Right cardiac atrium (tissue), 5 donors: ENCODE measurements at regions not wholly inside any gene's neighbourhood (a gene's known extent, or its start where the extent isn't known, plus 50 kb on each side); places are given as distances from the start of the nearest gene placed in this dataset.

Experiments
- ATAC-seq, 2 donors: fragments of 200-7000 bp; cut with Tn5 transposase; one replicate each; pipeline versions ENCODE4 v1.8.0 to v1.9.1; 2020; ENCODE audit warnings: moderate library complexity in 2 of 2, mild to moderate bottlenecking in 1 of 2
- DNase-seq, 3 donors: peaks; one replicate each; pipeline ENCODE4 v3.0.0-alpha.2; 2020
- H3K27ac ChIP-seq: one replicate; pipeline ENCODE4 v1.5.1; 2013; ENCODE audit warnings: mild to moderate bottlenecking, low read length, control low read depth, moderate library complexity
- H3K27me3 ChIP-seq: one replicate; pipeline ENCODE4 v1.6.1; 2013; ENCODE audit not compliant: control insufficient read depth, insufficient read depth
- H3K4me1 ChIP-seq: one replicate; pipeline ENCODE4 v1.6.1; 2013; ENCODE audit warnings: low read length; ENCODE audit not compliant: control insufficient read depth, insufficient read depth
- H3K4me3 ChIP-seq: one replicate; pipeline ENCODE4 v1.5.1; 2013; ENCODE audit warnings: low read length, control low read depth
- H3K9me3 ChIP-seq: one replicate; pipeline ENCODE4 v1.6.1; 2013; ENCODE audit warnings: low read length; ENCODE audit not compliant: control insufficient read depth
- WGBS: extraction: QIAGEN DNeasy Blood & Tissue Kit; methylation state at CpG from one replicate; pipeline ENCODE4 v1.1.7; 2013; 5-methylcytosine and 5-hydroxymethylcytosine counted together
- intact Hi-C, 4 donors: fragments of 100-400 bp; cut with DNase I; formaldehyde crosslinking; loops; one replicate each; pipeline versions ENCODE4 v1.11.0 to v1.14.0; 2022 to 2023
- donor health status: healthy with polysubstance abuse.
- donor health status: DM: no; HTN: yes; CAD: no.
- donor health status: DM: no; HTN: no; CAD: no.
- donor health status: DM: no; HTN: yes; CAD: no; lungs with severe emphysema.
- donor health status: DM: yes; HTN: yes; CAD: no.

DNA sequence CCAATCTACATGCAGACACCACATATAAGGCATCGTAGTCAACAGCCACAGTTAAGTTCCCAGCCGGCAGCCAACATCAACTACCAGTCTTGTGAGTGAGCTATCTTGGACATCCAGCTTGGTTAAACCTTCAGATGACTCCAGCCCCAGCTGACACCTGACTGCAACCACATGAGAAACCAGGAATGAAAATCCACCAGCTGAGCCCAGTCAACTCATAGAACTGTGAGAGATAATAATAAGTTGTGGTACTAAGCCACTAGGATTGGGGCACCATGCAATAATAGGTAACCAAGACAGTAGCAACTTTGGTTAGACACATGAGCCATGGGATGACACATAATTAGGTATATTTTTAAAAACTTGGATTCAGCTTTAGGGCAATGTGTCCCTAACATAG is 188.1 kb upstream of the BCOR start:
- Histone ChIP-seq H3K27me3 (no peaks in the 10 kb centered on the region), H3K4me1 (no peaks in the 10 kb centered on the region), H3K27ac (no peak overlapping the region), H3K4me3 (no peak overlapping the region), H3K9me3 (no peaks in the 10 kb centered on the region)
- intact Hi-C loops = no loop called here
- ATAC-seq (no peak), DNase-seq (no peak)
- WGBS = 97% methylated on average over 2 of the region's 2 CpGs

DNA sequence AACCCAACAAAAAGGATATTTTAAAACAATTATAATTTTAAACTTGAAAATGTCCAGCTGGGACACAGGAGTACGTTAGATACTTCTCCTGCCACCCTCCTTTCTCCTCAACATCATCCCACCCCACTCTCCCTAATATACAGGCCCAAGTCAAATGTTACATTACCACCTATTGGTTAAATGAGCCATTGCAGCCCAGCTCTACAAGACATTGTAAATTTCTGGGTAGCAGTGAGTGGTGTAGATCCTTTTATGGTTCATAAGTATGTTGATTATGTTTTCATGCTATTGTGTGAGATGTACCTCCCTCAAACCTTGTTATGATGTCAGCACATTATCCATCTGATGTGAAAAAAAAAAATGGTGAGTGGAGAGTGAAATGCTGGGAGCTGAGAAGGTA is 187.1 kb upstream of the BCOR start:
- DNase-seq (no peak), ATAC-seq (no peak)
- intact Hi-C loops = no loop called here
- no peaks in the 10 kb centered on the region for H3K4me1 ChIP-seq
- no peaks in the 10 kb centered on the region for H3K9me3 ChIP-seq
- H3K27ac ChIP-seq = no peak overlapping the region
- H3K4me3 ChIP-seq = no peak overlapping the region
- H3K27me3 ChIP-seq = no peaks in the 10 kb centered on the region
- WGBS = 80% methylated on average over 1 of the region's 1 CpG

DNA sequence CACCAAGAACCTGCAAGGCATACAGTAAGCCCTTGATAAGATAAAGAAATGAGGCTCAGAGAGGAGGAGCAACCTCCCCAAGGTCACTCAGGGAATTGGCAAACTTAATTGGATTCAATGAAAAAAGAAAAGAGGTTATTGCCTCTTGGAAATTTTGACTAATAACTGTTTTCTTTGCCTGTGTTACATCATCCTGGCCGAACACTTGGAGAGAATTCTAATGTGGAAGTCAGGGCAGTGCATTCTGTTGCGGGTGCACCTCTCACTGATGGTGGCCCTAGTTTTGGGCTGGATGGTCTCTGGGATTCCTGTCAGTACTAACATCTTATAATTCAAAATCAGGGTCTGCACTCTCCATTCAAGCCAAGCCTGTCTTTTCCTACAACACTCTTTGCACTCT is 186.2 kb upstream of the BCOR start:
- ATAC-seq (no peak), DNase-seq (no peak)
- Histone ChIP-seq H3K4me3 (no peak overlapping the region), H3K9me3 (no peaks in the 10 kb centered on the region), H3K27me3 (no peaks in the 10 kb centered on the region), H3K27ac (no peak overlapping the region), H3K4me1 (no peaks in the 10 kb centered on the region)
- intact Hi-C loops = no loop called here
- 56% methylated on average over 2 of the region's 2 CpGs for WGBS

DNA sequence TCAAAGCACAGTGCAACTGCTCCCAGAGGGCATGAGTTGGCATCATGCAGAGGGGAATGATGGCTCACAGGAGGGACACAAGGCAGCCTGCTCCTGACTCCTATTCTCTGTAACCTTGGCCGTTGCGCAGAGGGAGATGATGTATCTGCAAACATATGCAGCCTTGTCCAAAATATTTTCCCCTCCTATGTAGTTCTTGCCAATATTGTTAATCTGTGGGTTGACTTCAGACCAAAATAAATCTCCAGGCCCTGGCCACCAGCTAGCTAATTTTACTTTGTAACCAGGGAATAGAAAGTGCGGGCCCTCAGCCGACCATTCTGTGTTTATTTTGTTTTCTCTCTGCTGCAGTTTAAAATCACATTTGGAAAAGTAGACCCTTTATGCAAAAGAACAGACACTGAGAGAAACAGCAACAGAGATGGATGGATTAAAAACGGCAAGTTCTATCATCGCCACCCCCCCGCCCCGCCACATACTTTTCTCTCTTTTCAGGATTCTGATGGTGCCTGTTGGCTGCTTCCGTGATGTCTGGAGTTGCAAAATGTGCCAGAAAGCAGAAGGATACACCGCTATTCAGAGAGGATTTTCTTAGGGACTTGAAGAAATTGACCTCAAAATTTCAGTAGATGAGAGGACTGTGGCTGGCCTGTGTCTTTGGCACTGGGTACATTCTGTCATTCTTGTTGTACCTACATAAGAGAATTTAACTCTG is 185.3 kb upstream of the BCOR start:
- WGBS = 50% methylated on average over 10 of the region's 10 CpGs
- Histone ChIP-seq H3K4me3 (no peak overlapping the region), H3K9me3 (no peaks in the 10 kb centered on the region), H3K27me3 (no peaks in the 10 kb centered on the region), H3K4me1 (no peaks in the 10 kb centered on the region), H3K27ac (no peak overlapping the region)
- DNase-seq = no peak
- intact Hi-C loops = no loop called here
- peak in 1 of 2 donors; percentile 31 for ATAC-seq

DNA sequence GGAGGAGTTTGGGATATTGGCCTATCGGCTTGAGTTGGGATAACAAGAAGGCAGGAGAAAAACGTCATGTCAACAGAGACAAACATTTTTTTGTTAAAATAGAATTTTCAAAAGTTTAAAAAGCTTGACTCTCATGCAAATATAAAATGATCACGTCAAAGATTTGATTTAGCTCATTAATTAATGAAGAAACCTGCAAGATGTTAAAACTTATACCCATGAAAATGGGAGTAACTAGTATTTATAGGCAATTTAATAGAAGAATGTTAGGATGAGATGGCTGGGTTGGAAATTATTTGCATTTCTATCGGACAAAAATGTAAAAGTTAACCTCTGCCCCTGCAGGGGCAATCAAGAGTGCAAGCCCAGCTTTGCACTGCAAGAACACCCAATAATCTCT is 184.6 kb upstream of the BCOR start:
- WGBS = 74% methylated on average over 4 of the region's 4 CpGs
- DNase-seq (no peak), ATAC-seq (no peak)
- intact Hi-C loops = no loop called here
- Histone ChIP-seq H3K27me3 (no peaks in the 10 kb centered on the region), H3K27ac (no peak overlapping the region), H3K4me3 (no peak overlapping the region), H3K9me3 (no peaks in the 10 kb centered on the region), H3K4me1 (no peaks in the 10 kb centered on the region)

DNA sequence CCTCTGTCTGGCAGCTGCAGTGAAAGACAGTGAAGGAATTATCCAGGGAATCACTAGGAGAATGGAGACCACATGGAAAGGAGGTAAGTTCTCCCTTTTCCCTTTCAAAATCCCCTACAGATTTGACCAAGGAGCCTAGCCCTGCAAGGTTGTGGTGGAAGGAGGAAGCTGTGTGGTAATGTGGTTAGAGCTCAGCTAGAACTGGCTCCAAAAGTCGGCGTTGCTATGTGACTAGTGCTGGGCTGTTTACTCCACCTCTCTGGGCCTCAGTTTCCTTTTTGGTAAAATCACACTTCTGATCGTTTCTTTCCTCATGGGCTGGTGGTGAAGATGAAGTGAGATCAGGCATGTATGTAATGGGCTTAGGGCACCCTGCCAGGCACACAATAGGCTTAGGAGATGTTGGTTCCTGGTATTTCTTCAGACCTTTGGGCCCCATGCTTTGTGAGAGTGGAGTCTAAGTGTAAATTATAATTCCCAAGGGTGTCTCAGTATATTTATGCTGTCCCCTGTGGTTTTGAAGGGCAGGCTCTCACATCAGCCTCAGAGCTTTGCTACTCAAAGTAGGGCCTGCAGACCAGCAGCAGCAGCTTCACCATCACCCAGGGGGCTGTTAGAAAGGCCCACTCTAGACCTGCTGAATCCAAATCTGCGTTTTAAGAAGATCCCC is 183.7 kb upstream of the BCOR start:
- Histone ChIP-seq H3K27ac (no peak overlapping the region), H3K27me3 (no peaks in the 10 kb centered on the region), H3K4me3 (no peak overlapping the region), H3K4me1 (no peaks in the 10 kb centered on the region), H3K9me3 (no peaks in the 10 kb centered on the region)
- 78% methylated on average over 4 of the region's 4 CpGs for WGBS
- DNase-seq = no peak
- intact Hi-C loops = no loop called here
- ATAC-seq = no peak

DNA sequence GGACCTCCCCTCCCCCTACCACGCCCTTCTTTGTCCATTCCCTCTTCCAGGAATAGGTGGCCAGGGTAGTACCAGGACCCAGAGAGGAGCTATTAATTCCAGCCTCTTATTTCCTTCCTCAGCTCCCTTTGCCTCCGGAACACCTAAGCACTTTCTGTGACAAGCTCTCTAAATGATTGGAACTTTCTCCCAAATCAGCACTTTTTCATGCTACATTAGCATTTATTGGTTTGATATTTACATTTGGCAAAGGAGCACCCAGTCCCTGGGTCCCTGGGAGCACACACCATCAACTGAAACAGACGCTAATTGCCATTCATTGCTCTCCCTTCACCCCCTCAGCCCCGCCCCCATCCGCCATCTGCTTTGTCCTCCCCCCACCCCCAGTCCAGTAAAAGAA is 182.0 kb upstream of the BCOR start:
- H3K4me3 ChIP-seq = no peak overlapping the region
- intact Hi-C loops = no loop called here
- H3K27ac ChIP-seq = no peak overlapping the region
- ATAC-seq (no peak), DNase-seq (no peak)
- no peaks in the 10 kb centered on the region for H3K27me3 ChIP-seq
- H3K4me1 ChIP-seq = no peaks in the 10 kb centered on the region
- H3K9me3 ChIP-seq = no peaks in the 10 kb centered on the region
- 92% methylated on average over 5 of the region's 5 CpGs for WGBS

DNA sequence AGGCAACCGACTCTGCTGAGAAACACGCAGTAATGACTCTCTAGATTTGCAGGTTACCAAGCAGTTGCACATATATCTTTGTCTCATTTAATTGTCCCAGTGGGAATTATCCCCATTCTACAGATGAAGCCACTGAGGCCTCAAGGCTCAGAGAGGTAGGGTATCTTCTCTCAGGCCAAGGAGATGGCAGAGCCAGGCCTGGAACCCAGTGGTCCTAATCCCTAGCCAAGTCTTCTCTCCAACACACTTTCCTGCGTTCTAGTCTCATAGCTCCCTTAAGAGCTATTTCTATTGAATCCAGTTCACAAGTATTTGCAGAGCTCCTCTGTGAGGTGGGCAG is 181.3 kb upstream of the BCOR start:
- H3K27ac ChIP-seq = no peak overlapping the region
- DNase-seq (no peak), ATAC-seq (no peak)
- intact Hi-C loops = no loop called here
- H3K27me3 ChIP-seq = no peaks in the 10 kb centered on the region
- H3K4me1 ChIP-seq = no peaks in the 10 kb centered on the region
- WGBS = 67% methylated on average over 3 of the region's 3 CpGs
- H3K4me3 ChIP-seq = no peak overlapping the region
- H3K9me3 ChIP-seq = no peaks in the 10 kb centered on the region

DNA sequence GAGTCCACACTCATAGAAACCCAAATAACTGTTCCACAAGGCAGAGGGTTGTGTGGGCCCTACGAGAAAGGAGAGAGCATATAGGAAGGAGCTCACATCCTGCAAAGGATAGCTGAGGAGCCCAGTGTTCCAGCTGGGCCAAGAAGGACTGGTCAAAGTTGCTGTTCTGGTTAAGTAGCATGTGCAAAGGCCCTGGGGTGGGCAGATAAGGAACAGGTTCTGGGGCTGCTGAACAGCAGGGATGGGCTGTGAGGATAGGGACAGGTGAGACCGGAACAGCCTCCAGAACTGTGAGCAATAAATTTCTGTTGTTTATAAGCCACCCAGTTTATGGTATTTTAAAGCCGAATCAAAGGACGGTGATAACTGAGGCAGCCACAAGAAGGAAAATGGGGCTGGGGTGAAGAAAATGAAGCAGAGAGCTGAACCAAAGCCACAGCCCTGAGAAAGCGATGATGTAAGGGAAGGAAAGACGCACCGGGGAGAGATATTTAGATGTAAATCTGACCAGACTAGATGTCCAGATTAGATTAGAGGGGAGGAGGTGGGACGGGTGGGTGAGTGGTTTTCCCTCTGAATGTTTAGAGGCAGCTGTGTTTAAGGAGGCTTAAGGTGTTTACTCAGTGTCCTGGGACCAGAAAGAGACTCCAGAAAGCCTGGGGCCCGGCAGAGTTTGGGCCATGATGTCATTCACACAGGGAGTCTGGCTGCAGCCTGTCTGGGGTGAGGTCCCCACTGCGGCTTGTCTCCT is 180.8 kb upstream of the BCOR start:
- WGBS = 75% methylated on average over 10 of the region's 10 CpGs
- H3K9me3 ChIP-seq = no peaks in the 10 kb centered on the region
- DNase-seq = no peak
- H3K27me3 ChIP-seq = no peaks in the 10 kb centered on the region
- no peak overlapping the region for H3K4me3 ChIP-seq
- H3K27ac ChIP-seq = no peak overlapping the region
- no peaks in the 10 kb centered on the region for H3K4me1 ChIP-seq
- ATAC-seq = no peak
- intact Hi-C loops = no loop called here

DNA sequence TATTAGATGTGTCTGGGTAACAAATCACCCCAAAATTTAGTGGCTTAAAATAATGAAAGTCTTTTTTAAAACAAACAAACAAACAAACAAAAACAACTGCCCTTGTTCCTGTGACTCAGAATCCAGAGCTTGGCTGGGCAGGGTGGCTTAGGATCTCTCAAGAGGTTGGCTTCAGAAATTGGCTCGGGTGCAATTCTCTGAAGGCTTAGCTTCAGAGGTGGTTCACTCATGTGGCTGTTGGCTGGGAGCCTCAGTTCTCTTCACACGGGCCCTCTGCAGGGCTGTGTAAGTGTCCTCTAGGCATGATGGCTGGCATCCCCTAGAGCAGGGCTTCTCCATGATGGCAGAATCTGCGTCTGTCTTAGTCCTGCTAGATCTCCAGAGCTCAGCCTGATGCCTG is 179.9 kb upstream of the BCOR start:
- H3K27me3 ChIP-seq = no peaks in the 10 kb centered on the region
- H3K9me3 ChIP-seq = no peaks in the 10 kb centered on the region
- 81% methylated on average over 3 of the region's 3 CpGs for WGBS
- no peaks in the 10 kb centered on the region for H3K4me1 ChIP-seq
- intact Hi-C loops = no loop called here
- DNase-seq (no peak), ATAC-seq (no peak)
- H3K27ac ChIP-seq = no peak overlapping the region
- no peak overlapping the region for H3K4me3 ChIP-seq

DNA sequence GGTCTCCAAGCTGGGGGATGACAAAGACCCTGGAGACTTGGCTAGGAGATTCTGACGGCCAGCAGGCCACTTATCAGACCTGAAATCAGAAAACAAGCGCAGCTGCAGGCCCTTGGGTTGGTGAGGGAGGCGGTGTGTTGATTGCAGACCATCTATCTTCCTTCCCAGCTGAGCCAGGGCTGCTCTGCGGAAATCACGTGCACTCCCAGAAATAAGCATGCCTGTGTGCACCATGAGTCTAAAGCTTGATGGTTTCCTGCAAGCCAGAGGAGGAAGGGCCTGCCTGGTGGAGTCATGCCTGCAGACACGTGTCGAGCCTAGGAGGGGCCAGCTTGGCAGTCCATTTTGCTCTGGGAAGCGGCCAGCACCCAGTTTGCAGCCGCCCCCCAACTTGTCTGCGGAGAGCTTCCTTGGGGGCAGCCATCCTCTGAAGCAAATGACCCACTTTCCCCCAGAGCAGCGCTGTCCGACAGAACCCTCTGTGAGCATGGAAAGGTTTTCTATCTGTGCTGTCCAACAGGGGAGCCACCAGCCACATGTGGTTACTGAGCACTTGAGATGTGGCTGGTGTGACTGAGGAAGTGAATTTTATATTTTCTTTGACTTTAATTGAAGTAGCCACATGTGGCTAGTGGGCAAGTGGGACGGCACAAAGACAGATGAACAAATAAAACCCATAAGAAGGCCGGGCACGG is 175.7 kb upstream of the BCOR start:
- peak; percentile 33 to 71 (median 65) for DNase-seq

More for the DNA sequence above, 175.7 kb upstream of the BCOR start:
- Histone ChIP-seq H3K4me1 (no peaks in the 10 kb centered on the region), H3K4me3 (no peak overlapping the region), H3K27ac (no peak overlapping the region), H3K9me3 (no peaks in the 10 kb centered on the region), H3K27me3 (no peaks in the 10 kb centered on the region)
- 50% methylated on average over 15 of the region's 15 CpGs for WGBS
- intact Hi-C loops = no loop called here
- peak; percentile 76 to 84 for ATAC-seq
